OCI-LY3 (cell line): ENCODE measurements at regions not wholly inside any gene's neighbourhood (a gene's known extent, or its start where the extent isn't known, plus 50 kb on each side); places are given as distances from the start of the nearest gene placed in this dataset.

Experiments used
- H2AFZ ChIP-seq: fragments of 200-600, 300-600 bp; shearing (Covaris generic); 2 replicates; pipeline ENCODE4 v1.6.0; 2014; ENCODE audit warnings: antibody characterized with exemption, low read depth, low read length
- H3K27ac ChIP-seq: fragments of 200-600, 300-600 bp; sonication (generic); 2 replicates; pipeline ENCODE4 v1.5.1; 2014; ENCODE audit warnings: mild to moderate bottlenecking, low read length, moderate library complexity, mixed read lengths
- H3K27me3 ChIP-seq: fragments of 200-600, 300-600 bp; sonication (generic); 2 replicates; pipeline ENCODE4 v1.6.1; 2014; ENCODE audit warnings: low read depth, low read length, mixed read lengths
- H3K36me3 ChIP-seq: fragments of 200-600, 300-600 bp; sonication (generic); replicated peaks from 2 replicates; pipeline ENCODE3; 2014; ENCODE audit warnings: low read depth, low read length, mixed read lengths
- H3K4me1 ChIP-seq: fragments of 300-600, 200-600 bp; sonication (generic); 2 replicates; pipeline ENCODE4 v1.6.1; 2014; ENCODE audit warnings: low read length, mixed read lengths
- H3K4me2 ChIP-seq: fragments of 200-600, 300-600 bp; sonication (generic); 2 replicates; pipeline ENCODE4 v1.6.1; 2014; ENCODE audit warnings: low read length, mixed read lengths
- H3K4me3 ChIP-seq: fragments of 300-600, 200-600 bp; sonication (generic); 2 replicates; pipeline ENCODE4 v1.5.1; 2014; ENCODE audit warnings: antibody characterized with exemption, mild to moderate bottlenecking, low read length, moderate library complexity
- H3K79me2 ChIP-seq: fragments of 300-600, 200-600 bp; shearing (Covaris generic); 2 replicates; pipeline ENCODE4 v1.6.1; 2014; ENCODE audit warnings: mild to moderate bottlenecking, low read length, mixed read lengths
- H3K9ac ChIP-seq: fragments of 300-600, 200-600 bp; shearing (Covaris generic); 2 replicates; pipeline ENCODE4 v1.6.0; 2014; ENCODE audit warnings: mild to moderate bottlenecking, low read length, moderate library complexity
- H3K9me3 ChIP-seq: fragments of 200-600, 300-600 bp; shearing (Covaris generic); 2 replicates; pipeline ENCODE4 v1.6.1; 2014; ENCODE audit warnings: low read length, mixed read lengths; ENCODE audit not compliant: insufficient read depth
- H4K20me1 ChIP-seq: fragments of 200-600, 300-600 bp; sonication (generic); 2 replicates; pipeline ENCODE4 v1.6.1; 2016; ENCODE audit warnings: low read length, mixed read lengths; ENCODE audit not compliant: insufficient read depth
- CTCF ChIP-seq: fragments of 200-600, 300-600 bp; sonication (generic); IDR thresholded peaks from 2 replicates; pipeline ENCODE4 v1.5.1; 2014; ENCODE audit warnings: antibody characterized with exemption, low read length, low read depth
- EZH2phosphoT487 ChIP-seq: fragments of 200-600 bp; shearing (Covaris generic); IDR thresholded peaks from 2 replicates; pipeline ENCODE4 v1.6.1; 2018; ENCODE audit warnings: antibody characterized with exemption, mixed run types, low read depth

DNA sequence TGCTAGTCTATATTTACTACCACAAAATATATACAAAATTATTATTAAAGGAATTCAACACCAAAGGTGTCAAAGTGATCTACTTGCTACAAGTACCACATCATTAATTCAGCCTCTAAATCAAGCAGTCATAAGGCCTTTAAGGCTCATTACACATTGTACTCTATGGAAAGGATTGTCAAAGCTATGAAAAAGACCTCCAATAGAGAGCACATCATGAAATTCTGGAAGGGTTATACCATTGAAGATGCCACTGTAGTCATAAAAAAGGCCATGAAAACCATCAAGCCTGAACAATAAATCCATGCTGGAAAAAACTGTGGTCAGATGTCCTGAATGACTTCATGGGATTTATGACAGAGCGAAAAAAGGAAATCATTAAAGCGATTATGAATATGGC lies 708.0 kb upstream of the FAM174A start:
- no peaks in the 10 kb centered on the region for H3K27me3 ChIP-seq
- no peak overlapping the region for H3K9ac ChIP-seq
- H3K9me3 ChIP-seq, result no peaks in the 10 kb centered on the region
- H2AFZ ChIP-seq, result no peak overlapping the region
- TF ChIP-seq EZH2phosphoT487 (no peak), CTCF (no peak)
- no peak overlapping the region for H3K4me3 ChIP-seq
- H3K79me2 ChIP-seq, result no peaks in the 10 kb centered on the region
- H3K36me3 ChIP-seq, result no peaks in the 10 kb centered on the region
- no peak overlapping the region for H3K27ac ChIP-seq
- H3K4me2 ChIP-seq, result no peak overlapping the region
- no peaks in the 10 kb centered on the region for H3K4me1 ChIP-seq
- H4K20me1 ChIP-seq, result no peaks in the 10 kb centered on the region

DNA sequence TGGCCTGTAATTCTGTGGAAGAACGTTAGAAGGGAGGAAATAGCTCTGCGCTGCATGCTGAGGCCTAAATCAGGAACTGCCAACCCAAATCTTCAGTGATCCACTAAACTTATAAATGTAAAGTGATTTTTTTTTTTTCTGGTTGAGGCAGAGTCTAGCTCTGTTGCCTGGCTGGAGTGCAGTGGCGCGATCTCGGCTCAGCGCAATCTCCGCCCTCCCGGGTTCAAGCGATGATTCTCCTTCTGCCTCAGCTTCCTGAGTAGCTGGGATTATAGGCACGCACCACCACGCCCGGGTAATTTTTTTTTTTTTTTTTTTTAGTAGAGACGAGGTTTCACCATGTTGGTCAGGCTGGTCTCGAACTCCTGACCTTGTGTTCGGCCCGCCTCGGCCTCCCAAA lies 717.4 kb upstream of the FAM174A start:
- TF ChIP-seq CTCF, result no peak
- TF ChIP-seq EZH2phosphoT487, result no peak
- H3K27me3 ChIP-seq, result no peaks in the 10 kb centered on the region
- no peaks in the 10 kb centered on the region for H4K20me1 ChIP-seq
- H2AFZ ChIP-seq, result no peak overlapping the region
- H3K4me1 ChIP-seq, result no peaks in the 10 kb centered on the region
- H3K27ac ChIP-seq, result no peak overlapping the region
- no peak overlapping the region for H3K4me3 ChIP-seq
- H3K9ac ChIP-seq, result no peak overlapping the region
- no peaks in the 10 kb centered on the region for H3K36me3 ChIP-seq
- no peaks in the 10 kb centered on the region for H3K79me2 ChIP-seq
- no peak overlapping the region for H3K4me2 ChIP-seq
- H3K9me3 ChIP-seq, result no peaks in the 10 kb centered on the region

DNA sequence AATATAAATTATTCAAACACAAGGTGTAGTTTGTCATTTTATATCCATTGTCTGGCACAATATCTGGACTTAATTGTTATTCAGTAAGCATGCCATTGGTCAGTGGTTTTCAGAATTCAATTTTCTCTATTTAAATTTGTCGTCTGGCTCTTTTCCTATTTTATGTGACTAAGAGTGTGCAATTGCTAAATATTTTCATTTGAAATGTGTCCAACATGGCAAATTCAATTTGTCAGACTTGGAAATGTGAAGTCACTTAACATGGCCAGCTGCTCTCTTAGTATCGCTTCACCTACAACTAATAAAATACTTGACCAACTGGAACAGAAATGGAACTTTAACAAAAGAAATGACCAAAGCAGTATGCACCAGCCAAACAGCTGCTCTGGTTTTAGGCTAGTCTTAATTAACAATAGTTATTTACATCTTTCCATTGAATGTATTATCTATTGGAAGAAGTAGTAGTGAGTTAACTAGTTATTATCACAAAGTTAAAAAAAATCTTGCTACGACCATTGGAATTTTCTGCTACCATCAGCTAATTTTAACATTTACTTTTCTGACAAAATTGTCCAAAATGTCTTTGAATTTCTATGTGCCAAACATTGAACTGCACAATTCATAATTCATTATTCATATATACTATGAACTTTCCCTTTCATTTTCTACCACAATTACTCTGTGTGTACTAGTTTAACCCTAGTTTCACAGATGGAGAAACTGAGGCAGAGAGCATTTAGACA lies 720.7 kb upstream of the FAM174A start:
- Histone ChIP-seq H3K9ac (no peak overlapping the region), H3K9me3 (no peaks in the 10 kb centered on the region), H3K4me2 (no peak overlapping the region), H3K4me1 (no peaks in the 10 kb centered on the region), H3K79me2 (no peaks in the 10 kb centered on the region), H3K4me3 (no peak overlapping the region), H3K36me3 (no peaks in the 10 kb centered on the region), H4K20me1 (no peaks in the 10 kb centered on the region), H3K27me3 (no peaks in the 10 kb centered on the region), H2AFZ (no peak overlapping the region), H3K27ac (no peak overlapping the region)
- TF ChIP-seq CTCF, result no peak
- no peak for TF ChIP-seq EZH2phosphoT487

DNA sequence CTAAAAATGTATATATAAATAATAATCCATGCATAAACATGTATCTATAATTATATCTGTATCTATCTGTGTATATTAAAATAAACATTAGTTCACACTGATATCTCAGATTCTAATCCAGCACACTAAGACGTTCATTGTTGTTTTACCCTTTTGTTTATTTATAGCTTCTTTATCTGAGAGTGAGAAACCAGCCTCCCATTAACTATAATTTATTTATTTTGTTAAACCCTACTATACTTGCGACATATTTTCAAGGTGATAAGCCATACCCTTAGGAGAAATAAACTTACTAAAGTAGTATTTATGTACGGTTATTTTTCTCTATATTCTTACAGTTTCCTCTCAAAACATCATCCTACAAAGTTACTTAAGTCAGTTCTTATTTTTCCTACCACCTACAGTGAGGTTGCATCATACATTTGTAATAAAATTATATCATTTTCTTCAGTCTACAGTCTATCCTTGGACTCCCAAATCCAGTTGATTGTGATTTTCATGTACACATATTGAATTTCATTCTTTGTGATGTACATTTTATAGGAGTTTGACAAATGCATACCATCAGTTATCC lies 726.4 kb upstream of the FAM174A start:
- H3K9ac ChIP-seq, result no peak overlapping the region
- no peaks in the 10 kb centered on the region for H3K9me3 ChIP-seq
- TF ChIP-seq EZH2phosphoT487, result no peak
- TF ChIP-seq CTCF, result no peak
- no peak overlapping the region for H3K4me2 ChIP-seq
- no peaks in the 10 kb centered on the region for H3K27me3 ChIP-seq
- no peaks in the 10 kb centered on the region for H3K36me3 ChIP-seq
- H2AFZ ChIP-seq, result no peak overlapping the region
- no peaks in the 10 kb centered on the region for H4K20me1 ChIP-seq
- H3K4me1 ChIP-seq, result no peaks in the 10 kb centered on the region
- H3K79me2 ChIP-seq, result no peaks in the 10 kb centered on the region
- H3K4me3 ChIP-seq, result no peak overlapping the region
- H3K27ac ChIP-seq, result no peak overlapping the region
